Uterus (tissue), 2 donors: ENCODE measurements at regions not wholly inside any gene's neighbourhood (a gene's known extent, or its start where the extent isn't known, plus 50 kb on each side); places are given as distances from the start of the nearest gene placed in this dataset.

Experiments used
- POLR2A ChIP-seq, 2 donors: fragments of 450-650 bp; IDR thresholded peaks; one replicate each; pipeline ENCODE4 v1.6.1; 2016; ENCODE audit warnings: antibody characterized with exemption in 2 of 2, mild to moderate bottlenecking in 1 of 2, moderate library complexity in 1 of 2
- TF ChIP-seq, protein P1 (sequence below), 4 experiments: fragments of 200-600 bp in 2 of 4; fragments of 450-650 bp in 2 of 4; sonication (generic) in 2 of 4; IDR thresholded peaks; one replicate each; pipeline ENCODE4 v1.5.1; 2016 to 2019; ENCODE audit warnings: antibody characterized with exemption in 4 of 4, mild to moderate bottlenecking in 2 of 4, moderate library complexity in 1 of 4

- TF ChIP-seq, protein P1, sequence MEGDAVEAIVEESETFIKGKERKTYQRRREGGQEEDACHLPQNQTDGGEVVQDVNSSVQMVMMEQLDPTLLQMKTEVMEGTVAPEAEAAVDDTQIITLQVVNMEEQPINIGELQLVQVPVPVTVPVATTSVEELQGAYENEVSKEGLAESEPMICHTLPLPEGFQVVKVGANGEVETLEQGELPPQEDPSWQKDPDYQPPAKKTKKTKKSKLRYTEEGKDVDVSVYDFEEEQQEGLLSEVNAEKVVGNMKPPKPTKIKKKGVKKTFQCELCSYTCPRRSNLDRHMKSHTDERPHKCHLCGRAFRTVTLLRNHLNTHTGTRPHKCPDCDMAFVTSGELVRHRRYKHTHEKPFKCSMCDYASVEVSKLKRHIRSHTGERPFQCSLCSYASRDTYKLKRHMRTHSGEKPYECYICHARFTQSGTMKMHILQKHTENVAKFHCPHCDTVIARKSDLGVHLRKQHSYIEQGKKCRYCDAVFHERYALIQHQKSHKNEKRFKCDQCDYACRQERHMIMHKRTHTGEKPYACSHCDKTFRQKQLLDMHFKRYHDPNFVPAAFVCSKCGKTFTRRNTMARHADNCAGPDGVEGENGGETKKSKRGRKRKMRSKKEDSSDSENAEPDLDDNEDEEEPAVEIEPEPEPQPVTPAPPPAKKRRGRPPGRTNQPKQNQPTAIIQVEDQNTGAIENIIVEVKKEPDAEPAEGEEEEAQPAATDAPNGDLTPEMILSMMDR (IDR thresholded peaks at IDR 0.05) = no peak
- TF ChIP-seq POLR2A (IDR thresholded peaks at IDR 0.05) = no peak
These were observed 107.6 kb downstream of the TRIB2 start for GRCh38 chr2:12824351-12824777.
